Left ventricle myocardium inferior (tissue), 1 donor: ENCODE measurements at regions not wholly inside any gene's neighbourhood (a gene's known extent, or its start where the extent isn't known, plus 50 kb on each side); places are given as distances from the start of the nearest gene placed in this dataset.

Experiments
- DNase-seq: peaks from one replicate; pipeline ENCODE4 v3.0.0-alpha.2; 2020
- H3K27ac ChIP-seq: fragments of 200-600 bp; replicated peaks from 2 replicates; pipeline ENCODE4 v1.8.0; 2021
- H3K27me3 ChIP-seq: fragments of 200-600 bp; 2 replicates; pipeline ENCODE4 v1.8.0; 2021; ENCODE audit warnings: low read depth
- H3K36me3 ChIP-seq: fragments of 200-600 bp; 2 replicates; pipeline ENCODE4 v1.8.0; 2021
- H3K4me1 ChIP-seq: fragments of 200-600 bp; 2 replicates; pipeline ENCODE4 v1.8.0; 2021
- H3K4me3 ChIP-seq: fragments of 200-600 bp; 2 replicates; pipeline ENCODE4 v1.8.0; 2021; ENCODE audit warnings: mild to moderate bottlenecking, moderate library complexity
- H3K9me3 ChIP-seq: fragments of 200-600 bp; replicated peaks from 2 replicates; pipeline ENCODE4 v1.8.0; 2021
- CTCF ChIP-seq: fragments of 200-600 bp; IDR thresholded peaks from 2 replicates; pipeline ENCODE4 v1.8.0; 2021; ENCODE audit warnings: antibody characterized with exemption, mild to moderate bottlenecking, borderline replicate concordance
- intact Hi-C: fragments of 100-400 bp; cut with micrococcal nuclease; formaldehyde crosslinking; loops from one replicate; pipeline ENCODE4 v1.11.0; 2022
- donor health status: DM: no; HTN: yes; CAD: no; lungs with severe emphysema.

DNA sequence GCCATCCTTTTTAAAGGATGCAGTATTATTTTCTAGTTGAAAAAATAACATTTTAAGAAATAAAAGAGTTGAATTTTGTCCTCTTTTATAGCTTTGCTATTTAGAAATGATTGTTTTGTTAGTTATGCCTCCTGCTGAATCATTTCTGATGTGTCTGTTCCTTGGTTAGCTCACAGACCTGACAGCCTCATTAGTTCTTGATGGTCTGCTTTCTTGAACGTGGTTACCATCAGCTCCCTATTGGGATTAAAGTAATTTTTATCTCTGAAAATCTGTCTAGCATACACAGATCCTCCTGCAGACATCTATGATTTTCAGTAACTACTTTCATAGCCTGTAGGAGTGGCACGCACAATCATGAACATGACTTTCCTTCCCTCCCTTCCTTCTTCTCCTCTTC, 447.6 kb upstream of the B3GALT2 start:
- Histone ChIP-seq H3K27ac (no peak overlapping the region), H3K27me3 (no peaks in the 10 kb centered on the region), H3K36me3 (no peaks in the 10 kb centered on the region), H3K4me3 (no peak overlapping the region), H3K9me3 (no peaks in the 10 kb centered on the region), H3K4me1 (peaks cover 2% of the 10 kb centered on the region)
- no peak for DNase-seq
- intact Hi-C loops = no loop called here
- no peak for TF ChIP-seq CTCF

DNA sequence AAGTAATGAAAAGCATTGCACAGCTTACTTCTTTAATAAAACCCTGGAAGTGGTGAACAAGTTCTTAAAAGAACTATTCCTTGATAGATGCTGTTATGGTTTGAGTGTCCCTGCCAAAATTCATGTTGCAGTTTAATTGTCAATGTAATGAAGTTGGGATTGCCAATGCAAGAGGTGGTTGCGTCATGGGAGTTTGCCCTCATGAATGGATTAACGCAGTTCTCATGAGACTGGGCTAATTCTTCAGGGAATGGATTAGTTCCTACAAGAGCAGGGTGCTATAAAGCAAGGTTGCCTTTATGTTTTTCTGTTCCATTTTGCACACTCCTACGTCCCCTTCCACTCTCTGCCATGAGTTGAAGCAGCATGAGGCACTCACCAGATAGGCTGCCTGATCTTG, 446.7 kb upstream of the B3GALT2 start:
- H3K9me3 ChIP-seq = no peaks in the 10 kb centered on the region
- H3K4me1 ChIP-seq = peaks cover 2% of the 10 kb centered on the region
- no peak overlapping the region for H3K27ac ChIP-seq
- H3K4me3 ChIP-seq = no peak overlapping the region
- H3K36me3 ChIP-seq = no peaks in the 10 kb centered on the region
- no peak for DNase-seq
- intact Hi-C loops = no loop called here
- no peak for TF ChIP-seq CTCF
- no peaks in the 10 kb centered on the region for H3K27me3 ChIP-seq

DNA sequence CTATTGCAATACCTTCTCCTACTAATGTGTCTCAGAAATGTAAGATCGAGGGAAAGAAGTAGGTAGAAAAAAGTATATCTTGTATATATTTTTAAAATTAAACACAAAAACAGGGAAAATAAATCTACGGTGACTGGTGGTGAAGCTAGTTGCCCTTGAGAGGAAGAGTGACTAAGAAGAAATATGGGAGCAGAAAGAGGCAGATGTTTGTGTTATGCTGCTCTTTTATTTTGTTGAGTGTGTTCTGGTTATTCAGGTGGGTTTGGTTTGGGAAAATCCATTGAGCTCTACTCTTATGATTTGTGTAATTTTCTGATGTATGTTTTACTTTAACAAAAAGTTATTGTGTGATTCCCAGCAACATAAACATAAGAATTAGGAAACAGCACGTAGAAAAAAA, 444.9 kb upstream of the B3GALT2 start:
- intact Hi-C loops = no loop called here
- no peak overlapping the region for H3K27ac ChIP-seq
- no peaks in the 10 kb centered on the region for H3K36me3 ChIP-seq
- no peak overlapping the region for H3K4me3 ChIP-seq
- peaks cover 2% of the 10 kb centered on the region for H3K4me1 ChIP-seq
- DNase-seq = no peak
- no peaks in the 10 kb centered on the region for H3K9me3 ChIP-seq
- TF ChIP-seq CTCF = no peak
- no peaks in the 10 kb centered on the region for H3K27me3 ChIP-seq

DNA sequence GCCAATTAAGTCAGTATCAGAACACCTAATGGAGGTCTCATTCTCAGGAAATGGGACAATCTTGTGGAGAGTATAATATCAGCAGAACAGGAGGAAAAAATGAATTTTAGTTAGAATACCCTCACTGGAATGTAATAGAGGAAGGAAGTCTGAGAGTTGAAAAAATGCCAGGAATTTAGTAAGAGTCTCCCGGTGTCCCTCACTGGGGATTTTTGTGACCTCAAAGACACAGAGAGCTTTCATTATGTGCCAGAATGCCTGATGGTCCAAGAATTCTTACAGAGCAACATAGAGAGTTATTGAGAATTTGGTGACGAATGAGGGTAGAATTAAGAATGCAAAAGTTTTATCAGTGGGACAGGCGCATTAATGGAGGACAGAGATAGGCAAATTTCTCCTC, 443.5 kb upstream of the B3GALT2 start:
- no peak overlapping the region for H3K27ac ChIP-seq
- no peaks in the 10 kb centered on the region for H3K9me3 ChIP-seq
- no peaks in the 10 kb centered on the region for H3K36me3 ChIP-seq
- H3K27me3 ChIP-seq = no peaks in the 10 kb centered on the region
- intact Hi-C loops = no loop called here
- H3K4me3 ChIP-seq = no peak overlapping the region
- H3K4me1 ChIP-seq = peaks cover 2% of the 10 kb centered on the region
- TF ChIP-seq CTCF = no peak
- no peak for DNase-seq

- H3K36me3 ChIP-seq = no peaks in the 10 kb centered on the region
- TF ChIP-seq CTCF = no peak
- DNase-seq = no peak
- H3K4me1 ChIP-seq = peaks cover 2% of the 10 kb centered on the region
- no peak overlapping the region for H3K27ac ChIP-seq
- no peaks in the 10 kb centered on the region for H3K9me3 ChIP-seq
- intact Hi-C loops = no loop called here
- H3K4me3 ChIP-seq = no peak overlapping the region
- H3K27me3 ChIP-seq = no peaks in the 10 kb centered on the region
Measured at GRCh38 chr1:193626695-193627094, 440.3 kb upstream of the B3GALT2 start.

DNA sequence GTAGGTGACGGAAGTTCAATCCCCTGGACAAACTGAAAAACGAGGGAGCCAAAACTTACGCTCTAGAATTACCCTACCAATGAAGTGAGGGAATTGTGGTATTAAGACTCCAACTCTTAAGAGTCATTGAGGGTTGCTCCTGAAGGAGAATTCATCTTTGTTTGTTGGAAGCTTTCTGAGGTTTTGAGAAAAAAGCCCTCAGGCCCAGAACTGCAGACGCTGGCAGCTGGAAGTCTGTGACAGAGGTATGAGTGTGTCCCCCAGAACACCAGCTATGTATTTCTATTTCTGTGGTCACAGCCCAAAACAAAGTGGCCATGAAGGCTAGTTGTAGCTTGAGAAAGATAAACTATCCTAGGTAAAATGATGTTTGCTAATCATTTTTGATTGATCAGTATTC, 438.8 kb upstream of the B3GALT2 start:
- no peak for DNase-seq
- no peaks in the 10 kb centered on the region for H3K36me3 ChIP-seq
- H3K4me3 ChIP-seq = no peak overlapping the region
- no peaks in the 10 kb centered on the region for H3K27me3 ChIP-seq
- H3K9me3 ChIP-seq = no peaks in the 10 kb centered on the region
- intact Hi-C loops = no loop called here
- H3K27ac ChIP-seq = no peak overlapping the region
- peaks cover 2% of the 10 kb centered on the region for H3K4me1 ChIP-seq
- no peak for TF ChIP-seq CTCF
